Smooth muscle cell (in vitro differentiated cells): ENCODE measurements at regions not wholly inside any gene's neighbourhood (a gene's known extent, or its start where the extent isn't known, plus 50 kb on each side); places are given as distances from the start of the nearest gene placed in this dataset.
"Not testable (repeated sequence)": the region's sequence is repeated elsewhere in the genome, so short reads cannot be mapped to it uniquely, and the experiment has no call there.

Experiments
- DNase-seq: peaks from one replicate; lab custom pipeline; 2025; ENCODE audit not compliant: unreplicated experiment; lab: John Stamatoyannopoulos, UW
- H2AFZ ChIP-seq: fragments of 200-600 bp; sonication (generic); 2 replicates; pipeline ENCODE4 v1.6.0; 2016; ENCODE audit warnings: antibody characterized with exemption, low read depth, mild to moderate bottlenecking
- H3F3A ChIP-seq: fragments of 200-600 bp; sonication (generic); 2 replicates; pipeline ENCODE4 v1.6.0; 2017; ENCODE audit warnings: antibody characterized with exemption, low read depth
- H3K27ac ChIP-seq: fragments of 200-600 bp; sonication (generic); 2 replicates; pipeline ENCODE4 v1.5.1; 2016; ENCODE audit warnings: low read depth, mild to moderate bottlenecking
- H3K27me3 ChIP-seq: fragments of 200-600 bp; sonication (generic); 2 replicates; pipeline ENCODE4 v1.6.1; 2016; ENCODE audit warnings: low read depth, mild to moderate bottlenecking
- H3K36me3 ChIP-seq: fragments of 200-600 bp; sonication (generic); 2 replicates; pipeline ENCODE4 v1.5.1; 2016; ENCODE audit warnings: low read depth
- H3K4me1 ChIP-seq: fragments of 200-600 bp; sonication (generic); 2 replicates; pipeline ENCODE4 v1.5.1; 2016; ENCODE audit warnings: low read depth
- H3K4me2 ChIP-seq: fragments of 200-600 bp; sonication (generic); 2 replicates; pipeline ENCODE4 v1.6.0; 2016; ENCODE audit warnings: mild to moderate bottlenecking
- H3K4me3 ChIP-seq: fragments of 200-600 bp; sonication (generic); 2 replicates; pipeline ENCODE4 v1.5.1; 2016; ENCODE audit warnings: mild to moderate bottlenecking
- H3K79me2 ChIP-seq: fragments of 200-600 bp; sonication (generic); 2 replicates; pipeline ENCODE4 v1.6.0; 2016; ENCODE audit warnings: low read depth, mild to moderate bottlenecking
- H3K9ac ChIP-seq: fragments of 200-600 bp; sonication (generic); 2 replicates; pipeline ENCODE4 v1.6.0; 2016; ENCODE audit warnings: low read depth
- H3K9me3 ChIP-seq: fragments of 200-600 bp; sonication (generic); replicated peaks from 2 replicates; pipeline ENCODE4 v1.5.1; 2016; ENCODE audit warnings: low read depth
- H4K20me1 ChIP-seq: fragments of 200-600 bp; sonication (generic); 2 replicates; pipeline ENCODE4 v1.6.0; 2016; ENCODE audit warnings: low read depth
- CTCF ChIP-seq: fragments of 200-600 bp; sonication (generic); IDR thresholded peaks from 2 replicates; pipeline ENCODE4 v1.5.1; 2017; ENCODE audit warnings: borderline replicate concordance, mild to moderate bottlenecking, antibody characterized with exemption; ENCODE audit not compliant: insufficient read depth, poor library complexity, severe bottlenecking
- WGBS: methylation state at CpG from one replicate; pipeline ENCODE4 v1.1.7; 2016; ENCODE audit warnings: low lambda C conversion rate; 5-methylcytosine and 5-hydroxymethylcytosine counted together

GRCh38 chr18:43785158-43785557 is 507.9 kb upstream of the SYT4 start:
- H3K27ac ChIP-seq: no peak overlapping the region
- no peak for TF ChIP-seq CTCF
- DNase-seq: no peak
- no peak overlapping the region for H3K4me2 ChIP-seq
- H4K20me1 ChIP-seq: no peaks in the 10 kb centered on the region
- no peaks in the 10 kb centered on the region for H3K9me3 ChIP-seq
- no peaks in the 10 kb centered on the region for H3K36me3 ChIP-seq
- H3F3A ChIP-seq: no peaks in the 10 kb centered on the region
- no peak overlapping the region for H3K4me3 ChIP-seq
- H3K9ac ChIP-seq: no peak overlapping the region
- no peaks in the 10 kb centered on the region for H3K4me1 ChIP-seq
- H2AFZ ChIP-seq: no peak overlapping the region
- H3K79me2 ChIP-seq: no peaks in the 10 kb centered on the region
- H3K27me3 ChIP-seq: no peaks in the 10 kb centered on the region
- WGBS: 94% methylated on average over 1 of the region's 1 CpG

GRCh38 chr18:43786893-43787292 is 509.6 kb upstream of the SYT4 start:
- no peaks in the 10 kb centered on the region for H3F3A ChIP-seq
- no peaks in the 10 kb centered on the region for H3K79me2 ChIP-seq

GRCh38 chr18:43787721-43788120 is 510.4 kb upstream of the SYT4 start:
- H3F3A ChIP-seq, H2AFZ ChIP-seq, H3K9me3 ChIP-seq, H3K27ac ChIP-seq, H3K4me1 ChIP-seq, H4K20me1 ChIP-seq, DNase-seq, H3K27me3 ChIP-seq, H3K4me2 ChIP-seq, H3K36me3 ChIP-seq, H3K4me3 ChIP-seq, H3K9ac ChIP-seq, H3K79me2 ChIP-seq: not testable (repeated sequence)

More at GRCh38 chr18:43786893-43787292, 509.6 kb upstream of the SYT4 start:
- Histone ChIP-seq H3K9ac (no peak overlapping the region), H3K27ac (no peak overlapping the region), H2AFZ (no peak overlapping the region), H3K4me1 (no peaks in the 10 kb centered on the region), H3K9me3 (no peaks in the 10 kb centered on the region), H3K27me3 (no peaks in the 10 kb centered on the region), H3K36me3 (no peaks in the 10 kb centered on the region), H3K4me2 (no peak overlapping the region), H4K20me1 (no peaks in the 10 kb centered on the region), H3K4me3 (no peak overlapping the region)
- 93% methylated on average over 4 of the region's 4 CpGs for WGBS
- TF ChIP-seq CTCF: no peak
- DNase-seq: no peak

GRCh38 chr18:43789234-43790000 is 512.1 kb upstream of the SYT4 start:
- Histone ChIP-seq H3K9me3 (no peaks in the 10 kb centered on the region), H3F3A (no peaks in the 10 kb centered on the region)

More at GRCh38 chr18:43789234-43790000, 512.1 kb upstream of the SYT4 start:
- DNase-seq: no peak
- Histone ChIP-seq H3K4me1 (no peaks in the 10 kb centered on the region), H4K20me1 (no peaks in the 10 kb centered on the region), H3K27ac (no peak overlapping the region), H3K27me3 (no peaks in the 10 kb centered on the region), H3K4me3 (no peak overlapping the region), H2AFZ (no peak overlapping the region), H3K36me3 (no peaks in the 10 kb centered on the region), H3K79me2 (no peaks in the 10 kb centered on the region), H3K9ac (no peak overlapping the region), H3K4me2 (no peak overlapping the region)
- TF ChIP-seq CTCF: peak; percentile 26
- WGBS: 63% methylated on average over 3 of the region's 3 CpGs
